Stimulated activated CD8-positive, alpha-beta memory T cell treated with anti-CD3 and anti-CD28 coated beads, Interleukin-4, amount 100 ng/mL, for 24 hours (primary cell): ENCODE measurements at regions not wholly inside any gene's neighbourhood (a gene's known extent, or its start where the extent isn't known, plus 50 kb on each side); places are given as distances from the start of the nearest gene placed in this dataset.
"Not testable (repeated sequence)": the region's sequence is repeated elsewhere in the genome, so short reads cannot be mapped to it uniquely, and the experiment has no call there.

Experiments
- DNase-seq: peaks from one replicate; pipeline ENCODE4 v3.0.0-alpha.2; 2020; ENCODE audit warnings: low read depth

DNA sequence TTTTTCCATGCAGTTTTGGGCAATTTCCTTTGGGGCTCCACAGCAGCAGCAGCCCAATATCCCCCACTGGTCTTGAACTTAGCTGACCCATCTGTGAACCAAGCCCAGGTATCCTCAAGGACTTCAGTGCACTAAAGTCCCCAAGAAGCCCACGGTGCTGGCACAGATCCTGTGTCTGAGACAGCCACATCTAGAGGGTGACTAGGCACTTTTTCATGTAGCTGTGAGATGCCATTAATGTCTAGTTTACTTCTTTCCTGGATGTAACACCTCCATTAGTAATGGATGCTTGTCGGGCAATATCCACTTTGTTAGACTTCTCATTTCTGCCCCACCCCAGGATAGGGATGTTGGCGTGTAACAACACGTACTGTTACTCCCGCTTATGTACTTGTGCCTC, 117.9 kb downstream of the GPCPD1 start:
- DNase-seq = no peak

GRCh38 chr20:5491455-5491854, 119.4 kb downstream of the GPCPD1 start:
- no peak for DNase-seq

- no peak for DNase-seq
Observed at GRCh38 chr20:5489601-5490000, 121.2 kb downstream of the GPCPD1 start.

DNA sequence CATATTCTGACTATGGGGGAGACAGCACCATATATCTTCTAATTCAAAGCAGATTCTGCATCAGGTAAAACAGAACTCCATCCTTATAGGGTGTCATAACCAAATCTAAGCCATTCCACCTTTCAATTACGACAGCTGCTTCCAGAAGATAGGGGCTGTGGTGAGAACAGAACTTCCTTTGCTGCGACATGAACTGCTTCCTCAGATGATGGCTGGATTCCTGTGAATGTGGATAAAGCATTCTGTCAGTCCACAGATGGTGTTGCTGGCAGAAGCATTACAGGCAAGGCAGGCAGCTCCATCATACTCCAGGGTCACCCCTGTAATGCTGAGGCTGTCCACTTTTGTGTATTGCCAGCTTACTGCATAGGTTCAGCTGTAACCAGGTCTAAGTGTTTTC, 122.0 kb downstream of the GPCPD1 start:
- DNase-seq = no peak

DNA sequence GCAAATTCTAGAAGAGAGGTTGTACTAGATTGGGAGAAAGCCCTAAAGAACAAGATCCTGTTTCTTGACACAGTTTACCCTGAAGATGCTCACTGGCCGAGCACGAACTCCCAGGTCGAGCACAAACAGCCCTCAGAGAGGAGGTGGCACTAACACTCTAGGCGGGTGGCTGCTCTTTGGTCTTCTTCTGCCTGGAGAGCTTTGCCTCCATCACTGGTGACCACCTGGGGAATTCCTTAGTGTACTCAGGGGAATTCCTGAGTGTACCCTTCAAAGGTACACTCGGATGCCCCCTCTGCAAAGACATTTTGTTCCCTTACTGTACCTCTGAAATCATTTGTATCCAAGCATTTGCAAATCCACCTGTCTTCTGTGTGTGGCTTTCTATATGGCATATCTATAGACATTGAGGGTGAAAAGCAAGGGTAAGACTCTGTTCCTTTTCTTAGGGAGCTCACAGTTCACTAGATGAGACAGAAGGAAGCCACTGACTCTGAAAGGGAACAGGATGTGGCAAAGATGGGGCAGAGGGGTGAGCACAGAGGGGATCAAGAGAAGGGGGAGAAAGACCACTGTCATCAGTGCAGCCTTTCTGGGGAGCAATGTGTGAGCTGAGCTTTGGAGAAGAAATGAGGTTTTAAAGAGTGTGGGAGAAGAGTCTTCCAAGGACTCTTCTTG, 124.3 kb downstream of the GPCPD1 start:
- DNase-seq = no peak

- no peak for DNase-seq
Observed at GRCh38 chr20:5484926-5485325, 125.9 kb downstream of the GPCPD1 start.

GRCh38 chr20:5484346-5484745, 126.5 kb downstream of the GPCPD1 start:
- DNase-seq = no peak

DNA sequence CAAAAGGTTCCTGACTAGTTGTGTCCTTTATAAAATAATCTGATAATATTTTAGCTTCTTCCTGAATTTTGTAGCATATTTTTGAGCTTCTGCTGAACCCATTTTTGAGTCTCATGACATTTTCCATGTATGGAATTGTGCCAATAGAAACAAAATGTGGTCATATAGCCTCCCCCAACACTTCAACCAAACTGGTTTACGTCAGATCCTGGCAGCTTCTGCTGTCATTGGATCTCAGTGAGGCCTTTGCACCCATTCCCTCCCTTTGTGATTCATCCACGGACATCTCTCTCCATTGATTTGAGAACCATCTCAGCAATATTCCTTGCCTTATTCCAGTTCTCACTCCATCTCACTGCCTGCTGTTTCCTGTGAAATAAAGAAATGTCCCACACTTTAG, 128.0 kb downstream of the GPCPD1 start:
- DNase-seq = no peak

GRCh38 chr20:5481872-5482271, 128.9 kb downstream of the GPCPD1 start:
- DNase-seq = no peak

GRCh38 chr20:5480824-5481600, 129.8 kb downstream of the GPCPD1 start:
- DNase-seq = no peak

DNA sequence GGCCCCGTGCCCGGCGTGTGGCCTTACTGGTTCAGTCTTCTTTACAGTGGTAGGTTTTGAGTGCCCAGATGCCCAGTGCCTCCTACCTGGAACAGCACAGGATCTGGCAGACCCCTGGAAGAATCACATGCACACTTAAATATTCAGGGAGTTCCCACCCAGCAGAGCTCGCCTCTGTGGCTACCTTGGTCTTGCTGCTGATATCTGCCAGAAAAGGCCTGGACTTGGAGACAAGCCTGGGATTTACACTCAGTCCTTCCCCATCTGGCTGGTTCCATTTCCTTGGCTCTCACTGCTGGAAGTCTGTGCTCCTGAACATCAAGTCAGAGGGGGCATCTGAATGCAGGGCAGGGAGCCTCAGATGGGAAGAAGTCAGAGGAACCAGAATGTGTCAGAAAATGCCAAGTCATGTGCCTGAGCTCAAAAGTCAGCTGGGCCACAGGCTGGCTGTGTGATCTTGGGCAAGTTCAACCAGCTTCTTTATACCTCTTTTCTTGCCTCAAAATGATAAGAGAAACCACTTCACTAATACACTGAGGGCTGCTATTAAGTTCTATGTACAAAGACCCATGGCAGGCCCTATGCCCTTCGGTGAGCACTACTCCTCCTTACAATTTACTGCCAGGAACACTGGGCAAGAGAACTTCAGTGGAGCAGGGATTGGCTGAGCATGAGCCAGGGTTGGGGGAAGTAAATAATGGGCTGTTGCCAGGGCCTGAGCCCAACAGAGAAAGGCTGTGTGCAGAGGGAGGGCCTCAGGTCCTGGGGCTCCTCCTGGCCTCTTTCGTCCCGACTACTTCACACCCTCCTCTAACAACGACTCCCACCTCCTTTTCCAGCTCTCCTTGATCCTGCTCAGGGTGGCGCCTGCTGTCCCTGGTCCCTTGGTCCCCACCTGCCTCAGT, 135.9 kb downstream of the GPCPD1 start:
- no peak for DNase-seq

GRCh38 chr20:5471866-5472265, 138.9 kb downstream of the GPCPD1 start:
- not testable (repeated sequence) for DNase-seq

DNA sequence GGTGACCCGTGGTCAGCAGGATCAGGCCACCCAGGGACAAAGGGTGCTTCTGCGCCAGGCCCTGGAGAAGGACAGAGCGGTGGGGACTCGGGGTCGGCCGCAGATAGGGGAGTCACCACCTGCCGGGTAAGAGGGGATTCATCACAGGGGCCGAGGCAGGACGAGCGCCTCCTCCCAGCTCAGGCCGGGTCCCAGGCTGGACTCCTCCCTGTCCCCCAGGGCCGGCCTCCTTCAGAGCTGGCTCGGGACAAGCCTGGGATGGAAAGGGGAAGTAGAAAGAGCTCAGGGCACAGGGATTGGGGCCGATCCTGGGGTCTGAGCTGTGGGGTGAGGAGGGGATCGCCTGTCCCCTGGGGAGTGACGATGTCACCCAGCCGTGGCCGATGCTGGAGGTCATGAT, 139.4 kb downstream of the GPCPD1 start:
- no peak for DNase-seq

DNA sequence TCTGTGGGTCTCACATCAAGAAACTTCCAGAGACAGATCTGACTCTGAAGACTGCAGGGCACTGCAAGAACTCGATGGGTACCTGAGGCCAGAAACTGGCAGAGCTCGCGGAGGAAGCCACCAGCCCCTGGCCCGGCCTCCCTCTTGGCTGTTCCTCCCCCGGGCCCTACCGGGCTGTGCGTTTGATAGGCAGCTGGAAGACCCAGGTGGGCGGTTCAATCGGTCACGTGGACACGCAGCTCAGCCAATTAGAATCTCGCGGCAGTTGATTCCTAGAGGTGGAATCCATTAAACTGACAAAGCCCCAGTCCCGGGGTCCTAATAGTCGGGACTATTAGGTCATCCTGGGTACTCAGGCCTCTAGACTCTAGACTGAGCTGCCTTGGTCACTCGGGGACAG, 139.9 kb downstream of the GPCPD1 start:
- DNase-seq = no peak

GRCh38 chr20:5470458-5470857, 140.3 kb downstream of the GPCPD1 start:
- no peak for DNase-seq

DNA sequence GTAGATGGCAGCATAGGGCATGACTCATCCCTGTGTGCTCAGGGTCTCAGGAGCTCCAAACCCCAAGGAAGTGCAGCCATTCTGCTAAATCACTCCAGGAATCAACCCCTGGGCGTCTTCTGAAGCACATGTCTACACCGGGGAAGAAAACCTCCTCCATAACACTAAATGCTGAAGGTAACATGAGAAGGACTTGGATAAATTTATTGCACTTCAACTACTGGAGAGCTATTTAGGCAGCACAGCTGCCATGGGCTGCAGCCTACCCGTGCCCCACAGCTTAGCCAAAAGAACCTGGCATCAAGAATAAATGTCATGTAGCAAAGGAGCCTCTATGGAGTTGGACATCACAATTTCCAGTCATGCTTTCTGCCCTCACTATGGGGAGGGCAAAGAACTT, 141.7 kb downstream of the GPCPD1 start:
- DNase-seq = no peak

DNA sequence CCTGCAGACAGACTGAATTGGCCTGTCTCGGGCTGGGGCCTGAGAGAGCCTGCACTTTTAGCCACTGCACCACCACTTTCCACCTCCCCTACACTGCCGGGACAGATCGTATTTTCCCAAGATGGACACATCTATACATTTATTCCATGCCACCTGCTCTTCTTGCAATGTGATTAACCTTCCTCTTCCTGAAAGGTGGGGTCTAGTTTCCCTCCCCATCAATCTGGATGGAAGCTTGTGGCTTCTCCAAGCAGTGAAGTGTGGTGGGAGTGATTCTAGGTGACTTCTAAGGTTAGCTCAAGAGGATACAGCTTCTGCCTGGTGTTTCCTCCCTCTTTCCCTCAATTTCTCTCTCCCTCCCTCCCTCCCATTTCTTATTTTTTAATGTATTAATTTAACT, 143.7 kb downstream of the GPCPD1 start:
- no peak for DNase-seq

- DNase-seq = no peak
Observed at GRCh38 chr20:5465604-5465927, 145.2 kb downstream of the GPCPD1 start.

DNA sequence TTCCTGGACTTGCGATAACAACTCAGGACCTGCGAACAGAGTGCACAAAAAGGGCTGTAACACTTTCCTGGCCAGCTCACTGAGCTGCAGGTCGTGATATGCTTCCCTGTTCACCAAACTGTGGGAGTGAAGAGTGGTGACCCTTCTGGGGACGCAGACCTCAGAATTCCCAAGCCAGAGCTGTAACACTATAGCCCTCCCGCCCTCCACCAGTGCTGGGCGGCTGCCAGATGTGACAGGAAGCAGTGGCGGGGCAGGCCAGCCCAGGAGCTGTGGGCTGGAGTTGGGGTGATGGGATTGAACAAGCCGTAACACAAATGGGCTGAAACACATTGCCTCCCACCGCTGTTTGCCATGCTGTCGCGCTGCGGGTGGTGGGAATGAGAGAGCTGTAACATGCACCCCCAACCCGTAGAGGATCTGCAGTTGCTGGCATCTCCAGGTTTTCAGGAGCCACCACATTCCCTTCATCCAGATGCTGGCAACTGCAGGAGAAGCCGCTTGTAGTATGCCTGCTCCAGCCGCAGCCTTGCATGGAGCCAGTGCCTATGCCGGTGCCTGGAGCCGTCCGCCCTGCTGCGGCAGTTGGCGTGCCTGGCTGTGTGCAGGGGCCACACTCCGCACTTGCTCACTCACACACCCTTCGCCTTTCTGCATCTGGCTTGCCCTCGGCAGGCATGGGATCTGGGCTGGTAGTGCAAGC, 145.8 kb downstream of the GPCPD1 start:
- no peak for DNase-seq

DNA sequence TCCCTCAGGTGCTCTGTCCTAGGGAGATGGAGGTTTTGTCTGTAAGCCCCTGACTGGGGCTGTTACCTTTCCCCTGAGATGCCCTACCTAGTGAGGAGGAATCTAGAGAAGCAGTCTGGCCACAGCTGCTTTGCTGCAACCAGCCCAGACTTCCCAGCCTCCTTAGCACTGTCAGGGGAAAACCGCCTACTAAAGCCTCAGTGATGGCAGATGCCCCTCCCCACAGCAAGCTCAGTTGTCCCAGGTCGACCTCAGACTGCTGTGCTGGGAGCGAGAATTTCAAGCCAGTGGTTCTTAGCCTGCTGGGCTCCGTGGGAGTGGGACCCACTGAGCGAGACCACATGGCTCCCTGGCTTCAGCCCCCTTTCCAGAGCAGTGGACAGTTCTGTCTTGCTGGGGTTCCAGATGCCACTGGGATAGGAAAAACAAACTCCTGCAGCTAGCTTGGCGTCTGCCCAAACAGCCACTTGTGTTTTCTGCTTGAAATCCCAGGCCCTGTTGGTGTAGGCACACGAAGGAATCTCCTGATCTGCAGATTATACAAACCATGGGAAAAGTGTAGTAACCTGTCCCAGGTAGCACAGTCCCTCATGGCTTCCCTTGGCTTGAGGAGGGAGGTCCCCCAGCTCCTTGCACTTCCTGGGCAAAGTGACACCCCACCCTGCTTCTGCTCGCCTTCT, 146.4 kb upstream of the PROKR2 start:
- DNase-seq = no peak

- not testable (repeated sequence) for DNase-seq
Observed at GRCh38 chr20:5453745-5454144, 137.0 kb upstream of the PROKR2 start.

DNA sequence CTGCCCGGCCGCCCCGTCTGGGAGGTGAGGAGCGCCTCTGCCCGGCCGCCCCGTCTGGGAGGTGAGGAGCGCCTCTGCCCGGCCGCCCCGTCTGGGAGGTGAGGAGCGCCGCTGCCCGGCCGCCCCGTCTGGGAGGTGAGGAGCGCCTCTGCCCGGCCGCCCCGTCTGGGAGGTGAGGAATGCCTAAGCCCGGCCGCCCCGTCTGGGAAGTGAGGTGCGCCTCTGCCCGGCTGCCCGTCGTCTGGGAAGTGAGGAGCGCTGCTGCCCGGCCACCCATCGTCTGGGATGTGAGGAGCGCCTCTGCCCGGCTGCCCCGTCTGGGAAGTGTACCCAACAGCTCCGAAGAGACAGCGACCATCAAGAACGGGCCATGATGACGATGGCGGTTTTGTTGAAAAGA, 136.6 kb upstream of the PROKR2 start:
- DNase-seq = not testable (repeated sequence)
